Tibial artery (tissue), 4 donors: ENCODE measurements at regions not wholly inside any gene's neighbourhood (a gene's known extent, or its start where the extent isn't known, plus 50 kb on each side); places are given as distances from the start of the nearest gene placed in this dataset.

ENCODE experiments used
- DNase-seq, 2 donors: peaks; one replicate each; pipeline ENCODE4 v3.0.0-alpha.2; 2019
- H3K27ac ChIP-seq, 2 donors: fragments of 200-600 bp; sonication (generic) in 1 of 2; 1 replicate in 1 of 2; 2 replicates in 1 of 2; pipeline ENCODE4 v1.5.1; 2018 to 2019; ENCODE audit warnings: mild to moderate bottlenecking in 1 of 2
- H3K27me3 ChIP-seq, 2 donors: fragments of 200-600 bp; sonication (generic) in 1 of 2; one replicate each; pipeline versions ENCODE4 v1.5.1 to v1.6.0; 2016 to 2019
- H3K36me3 ChIP-seq, 3 donors: fragments of 200-600 bp; sonication (generic) in 2 of 3; one replicate each; pipeline ENCODE4 v1.5.1; 2016 to 2019; ENCODE audit warnings: mild to moderate bottlenecking in 2 of 3
- H3K4me1 ChIP-seq, 4 donors: fragments of 200-600 bp; sonication (generic) in 2 of 4; 1 replicate in 3 of 4; 2 replicates in 1 of 4; pipeline ENCODE4 v1.5.1; 2016 to 2019
- H3K4me3 ChIP-seq, 2 donors: fragments of 200-600 bp; sonication (generic) in 1 of 2; 1 replicate in 1 of 2; 2 replicates in 1 of 2; pipeline ENCODE4 v1.5.1; 2018 to 2019; ENCODE audit warnings: mild to moderate bottlenecking in 2 of 2
- H3K9me3 ChIP-seq, 3 donors: fragments of 200-600 bp; sonication (generic) in 1 of 3; one replicate each; pipeline ENCODE4 v1.5.1; 2016 to 2019
- intact Hi-C: fragments of 100-400 bp; cut with DNase I; formaldehyde crosslinking; loops from one replicate; pipeline ENCODE4 v1.15.0; 2023; ENCODE audit warnings: low total_unique reads
- TF ChIP-seq, protein P1 (sequence below), 2 experiments: fragments of 200-600 bp in 1 of 2; fragments of 450-650 bp in 1 of 2; IDR thresholded peaks; one replicate each; pipeline ENCODE4 v1.5.1; 2017 to 2019; ENCODE audit warnings: antibody characterized with exemption in 2 of 2, mild to moderate bottlenecking in 1 of 2, moderate library complexity in 1 of 2

- TF ChIP-seq, protein P1, sequence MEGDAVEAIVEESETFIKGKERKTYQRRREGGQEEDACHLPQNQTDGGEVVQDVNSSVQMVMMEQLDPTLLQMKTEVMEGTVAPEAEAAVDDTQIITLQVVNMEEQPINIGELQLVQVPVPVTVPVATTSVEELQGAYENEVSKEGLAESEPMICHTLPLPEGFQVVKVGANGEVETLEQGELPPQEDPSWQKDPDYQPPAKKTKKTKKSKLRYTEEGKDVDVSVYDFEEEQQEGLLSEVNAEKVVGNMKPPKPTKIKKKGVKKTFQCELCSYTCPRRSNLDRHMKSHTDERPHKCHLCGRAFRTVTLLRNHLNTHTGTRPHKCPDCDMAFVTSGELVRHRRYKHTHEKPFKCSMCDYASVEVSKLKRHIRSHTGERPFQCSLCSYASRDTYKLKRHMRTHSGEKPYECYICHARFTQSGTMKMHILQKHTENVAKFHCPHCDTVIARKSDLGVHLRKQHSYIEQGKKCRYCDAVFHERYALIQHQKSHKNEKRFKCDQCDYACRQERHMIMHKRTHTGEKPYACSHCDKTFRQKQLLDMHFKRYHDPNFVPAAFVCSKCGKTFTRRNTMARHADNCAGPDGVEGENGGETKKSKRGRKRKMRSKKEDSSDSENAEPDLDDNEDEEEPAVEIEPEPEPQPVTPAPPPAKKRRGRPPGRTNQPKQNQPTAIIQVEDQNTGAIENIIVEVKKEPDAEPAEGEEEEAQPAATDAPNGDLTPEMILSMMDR (IDR thresholded peaks at IDR 0.05) = no peak
- Histone ChIP-seq H3K4me1 (no peaks in the 10 kb centered on the region), H3K4me3 (no peak overlapping the region), H3K9me3 (no peaks in the 10 kb centered on the region), H3K27me3 (no peaks in the 10 kb centered on the region), H3K27ac (no peak overlapping the region), H3K36me3 (no peaks in the 10 kb centered on the region)
- DNase-seq = no peak
- intact Hi-C loops = no loop called here
Observed at GRCh38 chr5:152882621-152883020, 477.5 kb upstream of the NMUR2 start.

- TF ChIP-seq, protein P1 (IDR thresholded peaks at IDR 0.05) = no peak
- DNase-seq = no peak
- Histone ChIP-seq H3K4me1 (no peaks in the 10 kb centered on the region), H3K27ac (no peak overlapping the region), H3K4me3 (no peak overlapping the region), H3K9me3 (no peaks in the 10 kb centered on the region), H3K27me3 (no peaks in the 10 kb centered on the region), H3K36me3 (no peaks in the 10 kb centered on the region)
- intact Hi-C loops = no loop called here
Observed at GRCh38 chr5:152883066-152883775, 478.1 kb upstream of the NMUR2 start.

DNA sequence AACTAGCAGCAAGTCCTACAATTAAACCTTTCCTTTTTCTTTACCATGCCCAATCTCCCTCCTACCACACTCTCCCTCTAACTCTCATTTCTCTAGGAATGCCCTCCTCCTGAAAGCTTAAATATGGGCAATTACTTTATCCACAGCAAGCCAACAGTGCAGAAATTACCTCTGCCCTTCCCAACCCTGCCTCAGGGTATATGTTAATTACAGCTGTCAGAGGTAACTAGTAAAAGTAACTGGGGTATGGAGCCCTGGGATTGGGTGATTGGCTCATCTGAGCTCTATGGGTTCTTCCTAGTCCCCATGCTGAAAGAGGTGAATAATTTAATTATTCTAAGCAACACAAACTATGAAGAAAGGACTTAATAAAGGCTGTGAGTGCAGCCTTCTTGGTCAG is 478.9 kb upstream of the NMUR2 start:
- Histone ChIP-seq H3K27me3 (no peaks in the 10 kb centered on the region), H3K27ac (no peak overlapping the region), H3K9me3 (no peaks in the 10 kb centered on the region), H3K4me3 (no peak overlapping the region), H3K36me3 (no peaks in the 10 kb centered on the region), H3K4me1 (no peaks in the 10 kb centered on the region)
- intact Hi-C loops = no loop called here
- TF ChIP-seq, protein P1 (IDR thresholded peaks at IDR 0.05) = no peak
- no peak for DNase-seq

- TF ChIP-seq, protein P1 (IDR thresholded peaks at IDR 0.05) = no peak
- Histone ChIP-seq H3K9me3 (no peaks in the 10 kb centered on the region), H3K4me1 (no peaks in the 10 kb centered on the region), H3K4me3 (no peak overlapping the region), H3K27me3 (no peaks in the 10 kb centered on the region), H3K36me3 (no peaks in the 10 kb centered on the region), H3K27ac (no peak overlapping the region)
- intact Hi-C loops = no loop called here
- no peak for DNase-seq
Observed at GRCh38 chr5:152900332-152900731, 495.3 kb upstream of the NMUR2 start.

DNA sequence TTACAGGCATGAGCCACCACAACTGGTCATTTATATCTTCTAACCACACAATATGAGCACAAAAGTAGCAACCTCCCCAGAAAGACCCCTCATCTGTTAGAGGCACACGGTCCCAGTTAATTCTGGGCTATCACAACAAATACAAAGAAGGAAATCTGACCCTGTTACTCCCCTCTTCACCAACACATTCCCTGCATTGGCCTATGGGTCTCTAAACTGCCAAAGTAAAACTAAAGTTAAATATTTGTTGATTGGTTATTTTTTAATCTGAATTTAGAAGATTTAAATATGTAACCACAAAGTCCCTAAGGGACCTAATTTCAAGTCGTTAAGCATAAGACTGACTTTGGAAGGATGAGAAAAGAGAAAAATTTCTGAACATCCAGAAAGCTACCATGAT is 496.7 kb upstream of the NMUR2 start:
- H3K4me1 ChIP-seq = no peaks in the 10 kb centered on the region
- H3K9me3 ChIP-seq = no peaks in the 10 kb centered on the region
- intact Hi-C loops = no loop called here
- H3K4me3 ChIP-seq = no peak overlapping the region
- no peak for DNase-seq
- H3K36me3 ChIP-seq = no peaks in the 10 kb centered on the region
- no peak overlapping the region for H3K27ac ChIP-seq
- no peaks in the 10 kb centered on the region for H3K27me3 ChIP-seq
- TF ChIP-seq, protein P1 (IDR thresholded peaks at IDR 0.05) = no peak

GRCh38 chr5:152905286-152905685 is 500.2 kb upstream of the NMUR2 start:
- Histone ChIP-seq H3K27me3 (no peaks in the 10 kb centered on the region), H3K4me3 (no peak overlapping the region), H3K36me3 (no peaks in the 10 kb centered on the region), H3K9me3 (no peaks in the 10 kb centered on the region), H3K27ac (no peak overlapping the region), H3K4me1 (no peaks in the 10 kb centered on the region)
- no peak for DNase-seq
- intact Hi-C loops = no loop called here
- TF ChIP-seq, protein P1 (IDR thresholded peaks at IDR 0.05) = no peak
